DOHH2 (cell line): ENCODE measurements at regions not wholly inside any gene's neighbourhood (a gene's known extent, or its start where the extent isn't known, plus 50 kb on each side); places are given as distances from the start of the nearest gene placed in this dataset.

Experiments used
- H3F3A ChIP-seq: fragments of 200-600 bp; sonication (generic), shearing (Covaris generic); 2 replicates; pipeline ENCODE4 v1.6.0; 2016; ENCODE audit warnings: antibody characterized with exemption, mild to moderate bottlenecking; ENCODE audit not compliant: control insufficient read depth, insufficient read depth
- H3K27ac ChIP-seq: fragments of 200-600 bp; sonication (generic); 2 replicates; pipeline ENCODE4 v1.5.1; 2014; ENCODE audit warnings: low read depth, mild to moderate bottlenecking, low read length, moderate library complexity
- H3K27me3 ChIP-seq: fragments of 200-600 bp; sonication (generic); 2 replicates; pipeline ENCODE4 v1.6.1; 2014; ENCODE audit warnings: mild to moderate bottlenecking, low read length, mixed read lengths; ENCODE audit not compliant: control insufficient read depth
- H3K36me3 ChIP-seq: fragments of 200-600 bp; sonication (generic); 2 replicates; pipeline ENCODE4 v1.6.1; 2014; ENCODE audit warnings: mild to moderate bottlenecking, low read length, moderate library complexity, mixed read lengths; ENCODE audit not compliant: control insufficient read depth
- H3K4me1 ChIP-seq: fragments of 200-600 bp; sonication (generic); 2 replicates; pipeline ENCODE4 v1.6.1; 2014; ENCODE audit warnings: mild to moderate bottlenecking, low read length, mixed read lengths; ENCODE audit not compliant: control insufficient read depth
- H3K4me2 ChIP-seq: fragments of 200-600 bp; sonication (generic); 2 replicates; pipeline ENCODE4 v1.6.0; 2014; ENCODE audit warnings: mild to moderate bottlenecking, low read length, moderate library complexity
- H3K4me3 ChIP-seq: fragments of 200-600 bp; sonication (generic); 2 replicates; pipeline ENCODE4 v1.5.1; 2014; ENCODE audit warnings: mild to moderate bottlenecking, low read length, mixed read lengths
- H3K79me2 ChIP-seq: fragments of 200-600 bp; sonication (generic); 2 replicates; pipeline ENCODE4 v1.6.1; 2014; ENCODE audit warnings: mild to moderate bottlenecking, low read length, mixed read lengths; ENCODE audit not compliant: control insufficient read depth
- H3K9me2 ChIP-seq: fragments of 200-600 bp; sonication (generic); replicated peaks from 2 replicates; pipeline ENCODE4 v1.6.1; 2014; ENCODE audit warnings: mild to moderate bottlenecking, low read length, mixed read lengths; ENCODE audit not compliant: control insufficient read depth
- H3K9me3 ChIP-seq: fragments of 200-600 bp; sonication (generic); 2 replicates; pipeline ENCODE4 v1.6.1; 2014; ENCODE audit warnings: antibody characterized with exemption, low read length, mixed read lengths; ENCODE audit not compliant: control insufficient read depth, insufficient read depth
- H4K20me1 ChIP-seq: fragments of 200-600 bp; sonication (generic); 2 replicates; pipeline ENCODE4 v1.6.0; 2014; ENCODE audit warnings: low read depth, mild to moderate bottlenecking, antibody characterized with exemption, low read length, moderate library complexity; ENCODE audit not compliant: control insufficient read depth, insufficient read depth
- CTCF ChIP-seq: fragments of 200-600 bp; sonication (generic); IDR thresholded peaks from one replicate; pipeline ENCODE4 v1.5.1; 2014; ENCODE audit warnings: antibody characterized with exemption, mild to moderate bottlenecking, low read depth, low read length; ENCODE audit not compliant: poor library complexity, severe bottlenecking
- EZH2phosphoT487 ChIP-seq: fragments of 200-600 bp; sonication (generic); IDR thresholded peaks from 2 replicates; pipeline ENCODE4 v1.6.1; 2017; ENCODE audit warnings: borderline replicate concordance, mild to moderate bottlenecking, antibody characterized with exemption, low read length, moderate library complexity, mixed read lengths

- no peaks in the 10 kb centered on the region for H3K79me2 ChIP-seq
- no peak overlapping the region for H3K27ac ChIP-seq
- no peaks in the 10 kb centered on the region for H3K9me2 ChIP-seq
- H3K4me3 ChIP-seq = no peak overlapping the region
- H3K36me3 ChIP-seq = no peaks in the 10 kb centered on the region
- peaks cover 11% of the 10 kb centered on the region for H3K4me1 ChIP-seq
- no peaks in the 10 kb centered on the region for H3F3A ChIP-seq
- H3K27me3 ChIP-seq = no peaks in the 10 kb centered on the region
- no peaks in the 10 kb centered on the region for H4K20me1 ChIP-seq
- H3K4me2 ChIP-seq = no peak overlapping the region
- H3K9me3 ChIP-seq = no peaks in the 10 kb centered on the region
- TF ChIP-seq EZH2phosphoT487 (no peak), CTCF (no peak)
Observed at GRCh38 chr9:121563881-121564460, 64.3 kb upstream of the GGTA1 start.

GRCh38 chr9:121564504-121565260 is 65.0 kb upstream of the GGTA1 start:
- no peaks in the 10 kb centered on the region for H3K9me2 ChIP-seq
- no peak overlapping the region for H3K4me2 ChIP-seq
- no peaks in the 10 kb centered on the region for H3F3A ChIP-seq
- no peak overlapping the region for H3K27ac ChIP-seq
- H3K4me3 ChIP-seq = no peak overlapping the region
- no peaks in the 10 kb centered on the region for H3K36me3 ChIP-seq
- TF ChIP-seq EZH2phosphoT487 = no peak
- no peak for TF ChIP-seq CTCF
- H3K27me3 ChIP-seq = no peaks in the 10 kb centered on the region
- H3K79me2 ChIP-seq = no peaks in the 10 kb centered on the region
- peaks cover 4% of the 10 kb centered on the region for H3K4me1 ChIP-seq
- H4K20me1 ChIP-seq = no peaks in the 10 kb centered on the region
- no peaks in the 10 kb centered on the region for H3K9me3 ChIP-seq

- Histone ChIP-seq H3K79me2 (no peaks in the 10 kb centered on the region), H3F3A (no peaks in the 10 kb centered on the region), H3K36me3 (no peaks in the 10 kb centered on the region), H3K4me3 (no peak overlapping the region), H3K4me1 (no peaks in the 10 kb centered on the region), H3K27ac (no peak overlapping the region), H4K20me1 (no peaks in the 10 kb centered on the region), H3K4me2 (no peak overlapping the region), H3K9me2 (no peaks in the 10 kb centered on the region), H3K27me3 (no peaks in the 10 kb centered on the region), H3K9me3 (no peaks in the 10 kb centered on the region)
- no peak for TF ChIP-seq EZH2phosphoT487
- no peak for TF ChIP-seq CTCF
Observed at GRCh38 chr9:121566481-121567465, 67.1 kb upstream of the GGTA1 start.
